ENCODE measurements at regions not wholly inside any gene's neighbourhood (a gene's known extent, or its start where the extent isn't known, plus 50 kb on each side); places are given as distances from the start of the nearest gene placed in this dataset.

DNA sequence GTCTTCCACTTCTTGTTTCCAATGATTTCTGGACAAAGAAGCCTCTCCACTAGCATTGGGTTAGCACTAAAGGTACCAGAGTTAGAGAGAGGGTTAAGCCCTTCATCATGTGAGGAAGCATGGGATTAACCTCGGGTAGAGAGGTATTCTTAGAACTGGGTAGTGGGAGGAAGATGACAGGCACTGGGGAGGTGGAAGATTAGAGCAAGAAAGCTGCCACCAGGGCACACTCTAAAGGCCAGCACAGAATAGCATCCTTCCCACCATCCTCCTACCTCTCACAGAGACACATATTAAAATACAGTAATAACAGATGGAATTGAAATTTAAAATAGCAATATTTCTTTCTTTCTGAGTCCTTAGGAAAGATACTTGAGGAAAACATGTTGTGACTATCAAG lies 84.5 kb upstream of the PCDH20 start:
- TF ChIP-seq, protein P1, sequence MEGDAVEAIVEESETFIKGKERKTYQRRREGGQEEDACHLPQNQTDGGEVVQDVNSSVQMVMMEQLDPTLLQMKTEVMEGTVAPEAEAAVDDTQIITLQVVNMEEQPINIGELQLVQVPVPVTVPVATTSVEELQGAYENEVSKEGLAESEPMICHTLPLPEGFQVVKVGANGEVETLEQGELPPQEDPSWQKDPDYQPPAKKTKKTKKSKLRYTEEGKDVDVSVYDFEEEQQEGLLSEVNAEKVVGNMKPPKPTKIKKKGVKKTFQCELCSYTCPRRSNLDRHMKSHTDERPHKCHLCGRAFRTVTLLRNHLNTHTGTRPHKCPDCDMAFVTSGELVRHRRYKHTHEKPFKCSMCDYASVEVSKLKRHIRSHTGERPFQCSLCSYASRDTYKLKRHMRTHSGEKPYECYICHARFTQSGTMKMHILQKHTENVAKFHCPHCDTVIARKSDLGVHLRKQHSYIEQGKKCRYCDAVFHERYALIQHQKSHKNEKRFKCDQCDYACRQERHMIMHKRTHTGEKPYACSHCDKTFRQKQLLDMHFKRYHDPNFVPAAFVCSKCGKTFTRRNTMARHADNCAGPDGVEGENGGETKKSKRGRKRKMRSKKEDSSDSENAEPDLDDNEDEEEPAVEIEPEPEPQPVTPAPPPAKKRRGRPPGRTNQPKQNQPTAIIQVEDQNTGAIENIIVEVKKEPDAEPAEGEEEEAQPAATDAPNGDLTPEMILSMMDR (IDR thresholded peaks at IDR 0.05), result no peak

DNA sequence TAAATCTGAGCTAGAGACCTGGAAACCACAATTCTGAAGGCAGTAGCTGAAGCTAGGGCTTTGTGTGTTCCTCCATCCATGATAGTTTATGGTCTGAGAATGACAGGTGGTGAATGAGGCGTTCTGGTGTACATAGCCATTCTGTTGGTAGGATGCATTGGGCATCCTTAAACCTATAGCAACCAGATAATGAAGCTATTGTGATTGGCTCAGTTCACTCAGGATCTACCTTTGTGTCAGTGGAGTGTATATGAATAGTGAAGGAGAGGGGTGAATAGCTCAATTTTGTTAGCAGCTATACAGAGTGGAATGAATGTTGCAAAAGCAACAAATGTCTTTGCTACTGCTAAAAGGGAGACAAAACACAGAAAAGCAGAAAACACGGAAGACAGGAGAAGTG lies 80.0 kb upstream of the PCDH20 start:
- TF ChIP-seq, protein P1 (IDR thresholded peaks at IDR 0.05), result no peak

DNA sequence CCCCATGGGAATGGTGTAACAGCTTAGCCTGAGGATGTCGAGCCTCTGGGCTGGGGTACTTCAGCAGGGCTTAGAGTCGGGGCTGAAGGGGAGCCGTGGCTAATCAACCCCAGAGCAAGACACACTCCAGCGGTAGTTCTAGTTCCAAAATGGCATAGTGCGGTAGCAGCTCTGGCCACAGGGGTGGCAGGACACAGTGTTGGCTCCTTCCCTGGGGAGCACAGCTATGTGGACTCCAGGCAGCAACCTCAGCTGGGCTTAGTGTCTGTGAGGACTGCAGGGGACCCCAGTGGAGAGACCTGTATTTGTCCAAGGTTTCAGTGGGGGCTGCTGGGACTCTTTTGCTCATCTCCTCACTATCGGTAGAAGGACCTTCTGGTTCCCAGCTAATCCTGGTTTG lies 70.8 kb upstream of the PCDH20 start:
- TF ChIP-seq, protein P1 (IDR thresholded peaks at IDR 0.05), result no peak

DNA sequence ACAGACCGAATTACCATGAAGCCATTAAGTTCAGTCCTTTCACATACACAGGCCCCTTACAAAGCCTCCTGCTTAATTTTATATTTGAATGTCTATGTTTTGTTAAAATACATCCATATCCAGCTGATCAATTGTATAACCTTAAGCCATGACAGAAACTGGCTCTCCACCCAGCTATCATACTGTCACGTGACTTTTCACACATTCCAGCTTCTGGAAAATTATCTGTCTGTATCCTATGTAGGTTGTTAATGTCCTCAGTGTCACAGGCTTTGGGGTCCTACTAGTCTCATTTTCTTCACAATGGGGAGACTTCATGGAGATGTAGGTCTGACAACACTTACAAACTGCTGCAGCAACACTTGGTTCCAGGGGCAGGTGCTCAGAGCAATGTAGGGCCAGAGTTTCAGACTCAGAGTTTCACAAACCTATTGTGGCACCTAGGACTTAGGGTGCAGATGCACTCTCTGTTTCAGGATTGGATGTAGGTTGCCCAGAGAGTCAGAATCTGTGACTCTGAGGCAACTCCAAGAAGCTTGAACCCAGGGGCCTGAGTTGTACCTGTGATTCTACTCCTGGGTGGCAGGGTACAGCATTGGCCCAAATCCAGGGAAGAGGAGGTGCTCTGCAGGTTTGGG lies 69.6 kb upstream of the PCDH20 start:
- TF ChIP-seq, protein P1 (IDR thresholded peaks at IDR 0.05), result no peak

DNA sequence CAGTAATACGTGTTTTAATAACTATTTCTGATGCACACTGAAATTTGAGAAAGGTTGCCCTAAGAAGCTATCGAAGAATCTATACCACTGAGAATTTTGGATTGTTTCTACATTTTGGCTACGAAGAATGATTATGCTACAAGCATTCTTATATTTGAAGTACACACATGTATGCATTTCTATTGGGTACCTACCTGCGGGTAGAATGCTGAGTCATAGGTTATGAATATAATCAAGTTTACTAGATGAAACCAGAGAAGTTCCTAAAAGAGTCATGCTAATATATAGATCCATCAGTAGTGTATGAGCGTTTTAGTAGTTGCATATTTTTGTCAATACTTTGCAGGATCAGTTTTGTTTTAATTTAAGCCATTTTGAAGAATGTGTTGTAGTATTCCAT lies 62.0 kb upstream of the PCDH20 start:
- TF ChIP-seq, protein P1 (IDR thresholded peaks at IDR 0.05), result no peak

DNA sequence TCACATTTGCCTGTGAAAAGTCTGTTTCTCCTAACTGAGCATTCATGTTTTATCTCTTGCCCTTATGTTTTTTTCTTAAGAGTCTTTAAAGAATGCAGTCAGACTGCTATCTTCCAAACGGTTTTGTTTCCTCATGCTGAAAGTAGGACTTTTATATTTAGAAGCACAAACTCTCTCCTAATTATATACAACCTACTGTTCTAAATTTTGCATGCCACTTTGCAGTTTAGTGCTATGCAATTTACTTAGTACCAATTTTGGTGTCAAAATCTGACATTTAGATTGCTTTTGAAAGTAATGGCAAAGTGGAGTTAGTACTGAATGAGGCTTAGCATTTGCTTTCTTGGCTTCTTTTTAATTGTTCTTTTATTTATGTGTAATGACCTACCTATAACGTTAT lies 55.1 kb upstream of the PCDH20 start:
- TF ChIP-seq, protein P1 (IDR thresholded peaks at IDR 0.05), result no peak

DNA sequence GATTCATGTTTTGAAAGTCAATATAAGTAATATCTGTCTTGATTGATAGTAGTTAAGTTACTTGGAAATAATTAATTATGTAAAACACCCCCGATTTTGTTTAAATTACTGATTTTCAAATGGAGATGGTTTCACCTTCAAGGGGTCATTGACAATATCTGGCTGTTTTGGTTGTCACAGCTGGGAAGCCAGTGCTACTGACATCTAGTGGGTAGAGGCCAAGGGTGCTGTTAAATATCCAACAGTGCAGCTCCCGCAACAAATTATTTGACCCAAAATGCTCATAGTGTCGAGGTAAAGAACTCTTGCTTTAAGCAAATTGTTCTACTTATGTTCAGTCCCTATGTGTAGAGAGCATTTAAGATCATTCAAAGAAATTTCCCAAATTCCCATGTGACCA lies 50.6 kb upstream of the PCDH20 start:
- TF ChIP-seq, protein P1 (IDR thresholded peaks at IDR 0.05), result peak; percentile 42

Data from LNCAP (cell line).